Suprapubic skin (tissue), 3 donors: ENCODE measurements at regions not wholly inside any gene's neighbourhood (a gene's known extent, or its start where the extent isn't known, plus 50 kb on each side); places are given as distances from the start of the nearest gene placed in this dataset.
"Not testable (repeated sequence)": the region's sequence is repeated elsewhere in the genome, so short reads cannot be mapped to it uniquely, and the experiment has no call there.

Experiments used
- CTCF ChIP-seq, 2 donors: fragments of 200-600 bp in 1 of 2; fragments of 450-650 bp in 1 of 2; sonication (generic) in 1 of 2; IDR thresholded peaks; one replicate each; pipeline ENCODE4 v1.5.1; 2016 to 2019; ENCODE audit warnings: antibody characterized with exemption in 2 of 2, mild to moderate bottlenecking in 1 of 2, moderate library complexity in 1 of 2
- POLR2A ChIP-seq, 2 donors: fragments of 450-650 bp; IDR thresholded peaks; one replicate each; pipeline ENCODE4 v1.6.1; 2017; ENCODE audit warnings: antibody characterized with exemption in 2 of 2, mild to moderate bottlenecking in 2 of 2, moderate library complexity in 2 of 2

- not testable (repeated sequence) for TF ChIP-seq CTCF, POLR2A (IDR thresholded peaks at IDR 0.05)
These were observed 134.7 kb downstream of the CWH43 start for GRCh38 chr4:49120804-49121203.
